ENCODE measurements at regions not wholly inside any gene's neighbourhood (a gene's known extent, or its start where the extent isn't known, plus 50 kb on each side); places are given as distances from the start of the nearest gene placed in this dataset.
A peak's percentile ranks its signal among the peaks of the same experiment; 100 is the strongest.

DNA sequence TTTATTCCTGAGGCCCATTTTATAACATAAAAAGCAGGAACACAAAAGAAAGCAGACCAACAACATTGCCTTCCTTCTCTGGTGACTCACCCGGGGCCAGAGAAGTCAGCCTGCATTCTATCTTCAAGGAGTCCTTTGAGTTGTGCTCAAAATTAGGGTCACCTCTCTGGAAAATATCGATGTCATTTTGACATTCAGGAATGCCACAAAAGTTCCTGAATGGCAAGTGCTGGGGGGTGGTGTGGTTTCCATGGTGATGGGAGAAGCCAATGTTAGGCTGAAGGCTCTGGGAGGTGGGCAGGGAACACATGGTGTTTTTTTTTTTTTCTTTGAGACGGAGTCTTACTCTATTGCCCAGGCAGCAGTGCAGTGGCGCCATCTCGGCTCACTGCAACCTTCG is 159.6 kb downstream of the HAPSTR1 start:
- no peak for DNase-seq (ENCODE audit: low spot score)

DNA sequence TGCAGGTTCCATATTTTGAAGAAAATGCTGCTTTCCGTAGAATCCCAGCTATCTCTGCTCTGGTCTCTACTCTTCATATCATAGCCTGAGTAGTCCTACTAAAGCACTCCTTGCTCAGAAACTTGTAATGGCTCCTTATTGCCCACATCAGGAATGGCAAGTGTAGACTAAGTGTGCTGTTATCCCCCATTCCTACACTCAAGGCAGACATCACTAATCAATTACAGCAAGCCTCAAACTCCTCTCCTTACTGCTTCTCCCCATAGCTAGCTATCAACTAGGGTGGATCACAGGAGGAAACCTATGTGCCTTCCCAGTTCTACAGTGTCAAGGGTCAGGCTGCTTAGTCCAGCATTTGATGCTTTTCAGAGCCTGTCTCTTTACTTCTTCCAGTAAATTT is 163.4 kb downstream of the HAPSTR1 start:
- no peak for DNase-seq (ENCODE audit: low spot score)

DNA sequence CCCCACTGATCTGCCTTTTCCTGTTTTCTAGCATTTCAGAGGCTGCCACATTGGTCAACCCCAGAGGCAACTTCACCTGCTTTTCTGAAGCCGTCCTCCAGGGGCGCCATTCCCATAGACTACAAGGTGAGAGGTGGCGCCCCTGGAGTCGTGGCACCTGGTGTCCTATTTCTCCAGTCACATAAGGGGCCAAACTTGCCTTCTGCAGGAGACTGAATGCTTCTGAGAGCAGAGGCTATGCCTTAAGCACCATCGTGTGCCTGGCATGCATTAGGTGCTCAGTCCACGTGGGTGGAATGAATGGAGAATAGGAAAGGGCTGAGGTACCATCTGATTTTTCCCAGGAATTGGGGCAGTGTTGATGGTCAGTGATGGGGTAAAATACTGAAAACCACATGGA is 164.8 kb downstream of the HAPSTR1 start:
- no peak for DNase-seq (ENCODE audit: low spot score)

DNA sequence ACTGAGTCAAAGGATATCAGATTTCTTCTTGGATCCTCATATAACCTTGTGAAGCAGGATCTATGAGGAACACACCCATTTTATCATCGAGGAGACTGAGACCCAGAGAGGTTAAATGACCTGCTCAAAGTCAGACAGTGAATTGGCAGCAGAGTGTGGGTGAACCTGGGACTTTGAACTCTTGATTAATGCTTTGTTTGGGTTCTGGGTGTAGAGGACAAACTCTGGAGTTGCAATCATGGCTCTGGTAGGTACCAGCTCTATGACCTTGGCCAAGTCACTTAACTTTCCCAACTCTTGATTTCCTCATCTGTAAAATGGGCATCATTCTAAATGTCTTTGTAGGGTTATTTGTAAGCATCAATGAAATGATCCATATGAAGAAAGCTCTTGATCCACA is 166.4 kb downstream of the HAPSTR1 start:
- DNase-seq (ENCODE audit: low spot score), result no peak

DNA sequence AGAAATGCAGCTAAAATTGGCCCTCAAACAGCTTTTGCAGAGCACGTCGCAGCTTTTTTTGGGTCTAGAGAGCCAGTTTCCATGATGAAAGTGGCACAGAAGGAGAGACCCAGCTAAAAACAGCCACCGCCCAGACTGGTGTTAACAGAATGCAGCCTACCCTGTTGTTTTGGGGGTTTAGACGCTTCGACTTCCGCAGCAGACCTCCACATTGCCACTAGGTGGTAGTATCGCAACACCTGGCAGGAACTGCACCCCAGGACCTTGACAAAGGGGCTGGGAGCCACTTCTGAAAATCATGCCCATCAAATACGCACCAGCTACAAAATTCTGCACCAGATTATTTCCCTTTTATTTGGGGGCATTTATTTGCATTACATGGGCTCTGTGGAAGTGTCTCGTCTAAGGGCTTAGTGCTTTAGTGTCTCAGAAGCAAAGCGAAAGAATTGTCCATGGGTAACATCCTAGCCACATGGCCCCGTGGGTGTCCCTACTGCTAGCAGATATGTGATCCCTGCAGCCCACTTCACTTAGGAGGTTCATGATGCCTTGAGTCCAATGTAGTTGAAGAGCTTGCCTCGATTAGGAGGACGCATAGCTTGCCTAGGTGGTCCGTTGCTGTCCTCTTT is 167.1 kb downstream of the HAPSTR1 start:
- peak; percentile 6 for DNase-seq (ENCODE audit: low spot score)

DNA sequence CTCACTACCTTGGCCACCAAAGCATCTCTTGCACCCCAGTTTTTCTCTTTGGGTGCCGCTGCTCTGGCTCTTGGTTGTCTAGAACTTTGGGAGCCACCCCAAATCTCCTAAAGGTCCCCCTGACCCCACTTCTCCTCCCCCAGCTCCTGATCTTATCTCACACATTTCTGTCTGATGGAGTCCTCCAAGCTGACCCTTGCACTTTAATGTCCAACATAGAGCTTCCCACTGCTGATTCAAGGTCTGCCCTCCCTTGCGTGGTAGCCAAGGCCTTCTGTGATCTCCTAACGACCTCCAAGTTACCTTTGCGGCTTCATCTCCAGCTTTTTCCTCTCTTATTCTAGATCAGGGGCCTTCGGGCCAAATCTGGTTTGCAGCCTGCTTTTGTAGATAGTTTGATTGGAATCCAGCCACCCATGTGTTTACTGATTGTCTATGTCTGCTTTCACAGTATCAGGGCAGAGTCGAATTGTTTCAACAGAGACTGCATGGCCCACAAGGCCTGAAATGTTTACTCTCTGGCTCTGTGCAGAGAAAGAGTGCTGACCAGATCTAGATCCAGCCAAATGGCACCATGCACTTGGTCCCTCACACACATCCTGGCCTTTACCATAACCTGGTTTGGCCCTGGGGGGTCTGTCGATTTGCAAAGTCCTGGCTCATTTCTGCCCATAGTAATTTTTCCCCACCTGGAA is 168.6 kb downstream of the HAPSTR1 start:
- DNase-seq (ENCODE audit: low spot score), result no peak

DNA sequence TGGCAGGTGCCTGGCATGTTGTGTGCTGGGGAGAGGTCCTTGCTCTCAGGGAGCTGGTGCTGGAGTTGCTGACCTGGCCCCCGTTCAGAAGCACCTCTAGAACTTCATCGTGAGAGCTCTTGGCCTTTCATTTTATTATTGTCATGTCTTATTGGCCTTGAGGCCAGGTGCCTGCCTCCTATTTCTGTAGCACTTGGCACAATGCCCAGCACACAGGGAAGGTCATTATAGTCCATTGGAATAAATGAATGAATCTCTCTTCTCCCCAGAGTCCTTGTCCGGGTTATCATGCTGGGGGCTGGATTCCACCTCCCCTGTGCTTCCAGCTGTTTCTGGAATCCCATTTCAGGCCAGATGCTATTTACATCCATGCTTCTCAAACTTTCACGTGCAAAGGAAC is 169.2 kb downstream of the HAPSTR1 start:
- no peak for DNase-seq (ENCODE audit: low spot score)

DNA sequence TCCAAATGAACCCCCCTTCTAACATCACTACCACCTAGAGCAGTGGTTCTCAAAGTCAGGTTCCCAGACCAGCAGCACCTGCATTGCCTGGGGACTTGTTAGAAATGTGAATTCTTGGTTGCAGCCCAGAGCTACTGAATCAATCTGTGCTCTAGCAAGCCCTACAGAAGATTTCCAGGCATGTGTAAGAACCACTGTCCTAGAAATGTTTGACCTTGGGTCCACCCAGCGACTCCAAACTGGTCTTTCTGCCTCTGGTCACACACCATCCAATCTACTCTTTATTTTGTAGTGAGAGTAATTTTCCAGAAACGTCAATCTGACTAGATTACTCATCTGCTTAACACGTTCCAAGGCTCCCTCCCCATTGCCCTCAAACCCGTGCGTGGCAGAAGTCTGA is 169.9 kb downstream of the HAPSTR1 start:
- no peak for DNase-seq (ENCODE audit: low spot score)

DNA sequence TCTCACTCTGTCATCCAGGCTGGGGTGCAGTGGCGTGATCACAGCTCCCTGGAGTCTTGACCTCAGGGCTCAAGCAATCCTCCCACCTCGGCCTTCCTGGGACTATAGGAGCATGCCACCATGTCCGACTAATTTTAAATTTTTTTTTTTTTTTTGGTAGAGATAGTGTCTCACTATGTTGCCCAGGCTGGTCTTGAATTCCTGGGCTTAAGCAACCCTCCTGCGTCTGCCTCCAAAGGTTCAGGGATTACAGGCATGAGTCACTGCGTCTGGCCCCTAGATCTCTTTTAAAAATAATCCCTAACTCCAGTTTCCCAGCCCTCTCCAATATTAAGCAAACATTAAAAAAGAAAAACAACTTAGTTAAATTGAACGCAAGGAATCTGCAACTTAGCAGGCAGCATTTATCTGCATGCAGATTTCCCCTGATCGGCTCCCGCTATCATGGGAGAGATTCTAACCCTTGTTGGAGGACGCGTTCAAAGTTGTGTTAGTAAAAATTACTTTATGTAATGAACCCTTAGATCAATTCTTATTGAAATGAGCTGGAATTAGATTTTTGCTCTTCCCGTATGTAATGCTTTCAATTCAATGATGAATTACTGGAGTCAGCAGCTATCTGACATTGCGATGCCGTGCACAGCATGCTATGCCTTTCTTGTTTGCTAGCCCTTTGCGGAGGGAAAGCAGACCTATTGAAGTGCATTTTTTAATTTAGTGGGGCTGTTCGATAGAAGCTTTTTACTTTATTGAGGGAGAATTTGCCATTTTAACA is 171.7 kb downstream of the HAPSTR1 start:
- no peak for DNase-seq (ENCODE audit: low spot score)

DNA sequence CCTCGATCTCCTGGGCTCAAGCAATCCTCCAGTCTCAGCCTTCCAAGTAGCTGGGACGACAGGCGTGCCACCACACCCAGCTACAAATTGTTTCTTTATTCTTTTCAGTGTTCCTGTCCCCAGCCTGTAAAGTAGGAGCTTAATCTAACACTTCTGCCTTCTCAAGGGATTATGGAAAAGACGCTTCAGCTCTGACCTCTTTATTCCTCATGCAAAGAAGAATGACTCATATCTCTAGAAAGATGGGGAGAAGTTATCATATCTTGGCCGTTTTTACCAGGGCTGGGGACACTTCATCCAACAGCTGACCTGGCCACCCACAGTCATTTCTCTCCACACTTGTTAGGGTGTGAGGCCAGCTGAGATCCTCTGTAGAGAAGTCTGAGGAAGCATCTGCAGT is 172.6 kb downstream of the HAPSTR1 start:
- no peak for DNase-seq (ENCODE audit: low spot score)

DNA sequence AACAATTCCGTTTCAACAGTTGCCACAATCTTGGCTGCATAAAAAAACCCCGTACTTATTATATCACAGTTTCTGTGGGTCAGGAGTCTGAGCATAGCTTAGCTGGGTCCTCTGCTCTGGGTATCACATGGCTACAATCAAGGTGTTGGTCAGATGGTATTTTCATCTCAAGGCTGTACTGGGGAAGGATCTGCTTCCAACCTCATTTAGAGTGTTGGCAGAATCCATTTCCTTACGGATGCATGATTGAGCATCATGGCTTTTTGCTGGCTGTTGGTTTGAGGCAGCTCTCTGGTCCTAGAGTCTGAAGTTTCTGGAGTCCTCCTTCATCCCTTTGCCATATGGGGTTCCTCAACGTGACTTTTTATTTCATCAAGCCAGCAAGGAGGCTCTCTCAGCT is 177.0 kb downstream of the HAPSTR1 start:
- no peak for DNase-seq (ENCODE audit: low spot score)

DNA sequence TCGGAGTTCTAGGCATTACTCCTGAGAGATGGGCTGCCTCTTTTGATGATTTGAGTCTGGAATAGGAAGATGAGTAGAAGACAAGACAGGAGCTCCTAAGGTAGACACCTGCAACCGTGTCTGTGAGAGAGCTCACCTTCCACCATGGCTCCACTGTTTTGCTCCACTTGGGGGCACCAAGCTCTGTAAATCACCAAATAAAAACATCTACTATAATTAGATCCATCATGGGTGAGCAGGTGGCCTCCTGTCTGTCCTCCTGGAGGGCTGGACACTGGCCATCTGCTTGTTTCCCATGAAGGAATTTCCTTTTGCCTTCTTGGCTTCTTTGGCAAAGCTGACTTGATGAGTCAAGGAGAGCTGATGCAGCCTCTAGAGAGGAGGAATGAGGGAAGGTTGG is 179.0 kb downstream of the HAPSTR1 start:
- no peak for DNase-seq (ENCODE audit: low spot score)

DNA sequence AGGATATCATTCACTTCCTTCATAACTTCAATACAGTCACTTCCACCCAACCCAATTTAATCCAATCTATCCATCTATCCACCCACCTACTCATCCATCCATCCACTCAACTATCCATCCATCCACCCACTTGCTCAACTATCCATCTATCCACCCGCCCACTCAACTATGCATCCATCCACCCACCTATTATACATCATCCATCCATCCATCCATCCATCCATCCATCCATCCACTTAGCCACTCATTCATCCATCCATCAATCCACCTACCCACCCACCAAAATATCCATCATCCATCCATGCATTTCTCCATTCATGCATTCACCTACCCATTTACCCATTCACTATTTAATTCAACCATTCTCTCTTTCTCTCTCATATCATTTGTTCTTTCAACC is 179.5 kb downstream of the HAPSTR1 start:
- no peak for DNase-seq (ENCODE audit: low spot score)

DNA sequence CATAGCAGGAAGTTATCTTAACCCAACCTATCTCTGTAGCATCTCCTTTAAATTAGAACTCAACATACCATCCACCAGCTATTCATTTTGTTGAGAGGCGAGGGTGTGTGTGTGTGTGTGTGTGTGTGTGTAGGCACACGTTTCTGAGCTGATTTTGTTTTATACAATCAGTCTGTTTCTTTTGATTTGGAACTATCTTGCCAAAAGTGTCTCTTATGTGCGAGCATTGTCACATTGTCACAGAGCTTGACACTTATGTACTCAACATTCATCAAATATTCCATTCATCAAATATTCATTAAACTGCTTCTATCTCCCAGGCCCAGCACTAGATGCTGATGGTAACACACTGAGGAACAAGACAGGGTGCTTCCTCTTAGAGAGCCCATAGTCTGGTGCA is 180.4 kb downstream of the HAPSTR1 start:
- no peak for DNase-seq (ENCODE audit: low spot score)

DNA sequence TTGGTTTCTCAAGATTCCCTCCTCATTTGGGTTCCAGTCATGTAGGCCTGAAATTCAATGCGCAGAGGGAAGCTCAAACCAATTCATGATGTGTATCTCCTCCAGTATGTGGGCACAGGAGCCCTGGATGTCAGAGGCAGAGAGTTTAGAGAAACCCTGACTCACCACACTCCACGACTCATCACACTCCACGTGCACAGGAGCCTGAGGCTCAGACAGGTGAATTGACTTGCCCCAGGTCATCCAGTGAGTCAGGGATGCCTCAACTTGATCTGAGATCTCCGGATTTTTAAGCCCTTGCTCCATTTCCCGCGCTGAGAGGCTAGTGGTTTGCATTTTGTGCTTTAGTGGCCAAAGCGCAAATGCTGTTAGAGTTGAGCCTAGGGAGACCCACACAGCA is 183.9 kb downstream of the HAPSTR1 start:
- DNase-seq (ENCODE audit: low spot score), result no peak

DNA sequence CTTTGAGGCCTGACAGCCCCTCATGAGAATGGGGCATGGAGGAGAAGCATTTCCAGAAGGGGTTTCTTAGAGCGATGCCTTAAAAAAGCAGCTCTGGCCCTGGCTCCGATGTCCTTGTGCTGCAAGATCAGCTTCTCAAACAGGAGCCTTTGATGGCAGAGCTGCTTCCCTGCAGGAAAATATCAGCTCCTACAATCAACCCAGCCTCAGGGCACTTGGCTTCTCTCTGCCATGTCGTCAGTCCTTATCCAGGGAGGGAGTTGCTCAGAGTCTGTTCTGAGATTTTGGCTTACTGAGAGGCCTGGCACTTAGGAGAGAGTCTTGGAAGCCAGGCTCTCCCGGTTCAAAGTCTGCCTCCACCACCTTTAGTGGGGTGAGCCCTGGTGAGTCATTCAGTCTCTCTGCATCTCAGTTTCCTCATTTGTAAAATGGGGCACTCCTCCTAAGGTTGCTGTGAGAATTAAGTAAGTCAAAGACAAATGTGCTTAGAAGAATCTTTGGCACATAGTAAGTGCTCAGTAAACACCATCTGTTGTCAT is 184.4 kb downstream of the HAPSTR1 start:
- DNase-seq (ENCODE audit: low spot score), result no peak

DNA sequence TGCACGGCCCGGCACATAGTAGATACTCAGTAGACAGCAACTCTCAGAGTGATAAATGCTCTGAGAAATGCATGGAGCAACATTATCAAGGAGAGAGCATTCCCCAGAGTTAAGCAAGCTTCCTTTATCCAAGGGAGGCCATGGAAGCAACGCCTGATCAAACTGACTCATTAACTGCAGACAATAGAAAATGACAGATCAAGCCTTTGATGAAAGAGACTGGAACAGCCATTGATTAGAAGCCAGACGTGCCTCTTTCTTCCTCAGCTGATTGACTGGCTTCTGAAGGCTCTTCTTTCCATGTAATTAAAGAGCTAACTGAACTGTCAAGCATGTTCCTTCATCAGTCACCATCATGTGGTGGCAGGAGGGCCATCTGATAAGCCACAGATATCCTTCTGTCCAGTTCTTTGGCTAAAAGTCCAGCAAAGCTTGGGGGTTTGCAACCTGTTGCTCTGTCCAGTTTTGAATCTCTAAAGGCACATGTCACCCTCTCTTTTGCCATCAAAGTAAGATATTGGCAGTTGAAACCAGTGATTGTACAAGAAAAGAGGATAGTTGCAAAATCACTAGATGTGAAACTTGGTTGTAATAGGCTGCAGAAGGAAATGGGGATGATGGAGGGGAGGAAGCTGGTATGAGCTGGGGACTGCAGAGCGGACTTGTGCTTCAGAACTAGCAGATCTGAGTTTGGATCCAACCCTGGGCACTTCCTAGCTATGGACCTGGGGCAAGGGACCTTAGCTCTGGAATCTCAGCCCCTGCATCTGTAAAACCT is 188.0 kb downstream of the HAPSTR1 start:
- no peak for DNase-seq (ENCODE audit: low spot score)

DNA sequence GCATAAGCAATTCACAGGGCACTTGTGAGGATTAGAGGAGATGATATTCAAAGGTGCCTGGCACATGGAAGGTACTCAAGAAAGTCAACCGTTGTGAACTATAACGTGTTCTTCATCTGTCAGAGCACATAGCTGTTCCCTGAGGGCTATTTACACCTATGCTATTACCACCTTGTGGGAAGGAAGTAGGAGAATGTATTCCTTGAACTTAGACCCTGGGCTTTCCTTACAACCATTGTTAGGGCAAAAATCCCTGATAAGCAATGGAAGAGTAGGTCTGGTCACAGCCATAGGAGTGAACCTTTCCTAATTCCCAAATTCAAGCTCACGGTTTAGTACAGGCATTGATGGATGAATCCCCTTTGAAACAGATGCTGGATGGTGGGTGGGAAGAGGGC is 188.6 kb downstream of the HAPSTR1 start:
- DNase-seq (ENCODE audit: low spot score), result no peak

DNA sequence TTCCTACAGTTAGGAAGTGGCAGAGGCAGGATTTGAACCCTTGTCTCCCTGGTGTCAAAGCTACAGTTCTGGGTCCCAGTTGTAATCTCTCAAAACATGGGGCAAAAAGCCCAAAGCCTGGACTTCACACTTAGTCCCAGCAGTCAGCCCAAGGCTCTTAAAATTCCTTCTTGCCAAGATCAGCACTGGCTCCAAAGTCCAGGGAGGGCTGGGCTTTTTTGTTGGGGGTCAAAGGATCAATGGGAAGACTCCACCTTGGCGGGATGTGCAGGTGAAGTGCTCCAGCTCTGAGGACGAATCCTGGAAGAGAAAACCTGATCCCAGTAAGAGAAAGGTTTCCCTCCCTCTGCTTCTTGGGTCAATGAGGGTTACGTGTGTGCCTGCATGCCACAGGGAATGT is 195.5 kb downstream of the HAPSTR1 start:
- no peak for DNase-seq (ENCODE audit: low spot score)

DNA sequence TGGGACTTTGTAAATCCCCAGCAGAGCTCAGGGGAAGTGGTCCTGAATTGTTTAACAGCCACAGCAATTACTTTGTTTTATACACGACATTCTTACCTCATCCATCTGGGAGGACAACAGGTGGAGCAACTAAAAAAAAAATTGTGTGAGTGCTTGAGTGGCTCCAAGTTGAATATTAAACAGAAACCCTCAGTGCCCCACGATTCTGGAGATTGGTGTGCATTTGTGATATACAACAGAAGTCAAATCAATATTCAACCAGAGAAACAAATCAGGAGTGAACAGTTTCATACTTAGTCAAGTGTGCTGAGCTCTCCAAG is 204.8 kb downstream of the HAPSTR1 start:
- DNase-seq (ENCODE audit: low spot score), result no peak

DNA sequence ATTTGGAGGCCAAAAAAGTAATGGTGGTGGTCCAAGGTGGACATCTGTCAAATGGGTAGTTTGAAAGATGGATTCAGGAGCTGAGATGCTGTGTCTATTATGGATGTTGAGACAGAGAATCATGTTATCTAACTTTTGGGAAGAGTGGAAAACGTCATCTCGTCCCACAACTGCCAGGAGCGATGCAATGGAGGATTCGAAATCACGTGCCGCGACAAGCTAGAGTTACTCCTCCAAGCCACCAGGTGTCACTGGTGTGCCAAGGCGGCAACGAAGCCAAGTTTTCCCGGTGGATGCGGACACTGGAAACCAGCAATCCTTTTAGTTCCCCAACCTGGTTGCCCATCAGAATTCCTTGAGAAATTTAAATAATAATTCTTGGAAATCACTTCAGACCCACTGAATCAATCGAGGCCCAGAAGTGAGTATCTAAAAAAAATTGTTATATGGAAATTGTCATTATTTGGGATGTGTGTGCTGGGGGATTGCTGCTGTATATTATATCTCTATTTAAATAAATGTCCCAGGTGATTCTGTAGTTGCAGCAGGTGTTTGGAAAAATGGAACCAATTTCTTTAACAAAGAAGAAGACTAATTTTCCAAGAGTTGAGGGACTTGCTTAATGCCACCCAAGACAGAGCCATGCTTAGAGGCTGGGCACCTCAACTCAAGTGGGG is 206.1 kb downstream of the HAPSTR1 start:
- DNase-seq (ENCODE audit: low spot score), result no peak

DNA sequence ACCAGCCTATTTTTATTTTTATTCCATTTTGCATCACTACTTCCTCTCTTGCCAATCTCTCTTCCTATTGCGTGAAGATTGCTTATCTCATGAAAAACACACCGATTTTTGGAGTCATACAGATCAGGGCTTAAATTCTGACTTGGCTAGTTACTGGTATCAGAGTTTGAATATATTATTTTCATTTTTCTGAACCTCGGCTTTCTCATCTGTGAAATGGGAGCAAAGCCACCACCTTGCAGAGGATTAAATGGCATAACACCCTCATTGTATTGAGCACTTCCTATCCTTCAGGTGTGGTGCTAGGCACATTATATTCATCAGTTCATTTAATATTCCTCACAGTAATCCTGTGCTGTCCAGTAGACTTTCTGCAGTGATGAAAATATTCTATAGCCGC is 208.8 kb downstream of the HAPSTR1 start:
- DNase-seq (ENCODE audit: low spot score), result no peak
